GM12891 (cell line): ENCODE measurements at regions not wholly inside any gene's neighbourhood (a gene's known extent, or its start where the extent isn't known, plus 50 kb on each side); places are given as distances from the start of the nearest gene placed in this dataset.

Experiments used
- DNase-seq: peaks from one replicate; pipeline ENCODE4 v3.0.0; 2011; ENCODE audit warnings: low spot score; ENCODE audit not compliant: insufficient read length
- FAIRE-seq: peaks from 2 replicates; lab custom pipeline; 2011; peaks lifted over from hg19 to GRCh38; lab: Jason Lieb, UNC
- PAX5 ChIP-seq: IDR thresholded peaks from 2 replicates; pipeline ENCODE4 v1.6.1; 2011; ENCODE audit warnings: low read length, moderate library complexity, mild to moderate bottlenecking; ENCODE audit not compliant: insufficient read depth, severe bottlenecking
- POLR2A ChIP-seq: IDR thresholded peaks from 2 replicates; pipeline ENCODE4 v1.6.1; 2011; ENCODE audit warnings: low read depth, low read length, control low read depth
- POLR2AphosphoS5 ChIP-seq: IDR thresholded peaks from 2 replicates; pipeline ENCODE4 v1.6.1; 2011; ENCODE audit warnings: low read depth, low read length, control low read depth
- POU2F2 ChIP-seq: IDR thresholded peaks from 2 replicates; pipeline ENCODE4 v1.6.1; 2011; ENCODE audit warnings: low read depth, mild to moderate bottlenecking, control low read depth, low read length, moderate library complexity
- SPI1 ChIP-seq: IDR thresholded peaks from 2 replicates; pipeline ENCODE4 v1.6.1; 2011; ENCODE audit warnings: low read depth, low read length, control low read depth
- TAF1 ChIP-seq: IDR thresholded peaks from 2 replicates; pipeline ENCODE4 v1.6.1; 2011; ENCODE audit warnings: low read depth, low read length, control low read depth

GRCh38 chr11:80041136-80042000 lies 600.5 kb upstream of the TENM4 start:
- no peak for FAIRE-seq

GRCh38 chr11:80034801-80035200 lies 594.0 kb upstream of the TENM4 start:
- no peak for FAIRE-seq
- DNase-seq, result no peak
- TF ChIP-seq SPI1 (no peak), POLR2A (no peak), POU2F2 (no peak), PAX5 (no peak), TAF1 (no peak), POLR2AphosphoS5 (no peak)

More at GRCh38 chr11:80041136-80042000, 600.5 kb upstream of the TENM4 start:
- DNase-seq, result no peak
- TF ChIP-seq SPI1, result no peak
- no peak for TF ChIP-seq POU2F2
- no peak for TF ChIP-seq TAF1
- no peak for TF ChIP-seq POLR2AphosphoS5
- no peak for TF ChIP-seq POLR2A
- TF ChIP-seq PAX5, result no peak

GRCh38 chr11:80031014-80031600 lies 590.3 kb upstream of the TENM4 start:
- no peak for FAIRE-seq
- TF ChIP-seq TAF1 (no peak), POLR2AphosphoS5 (no peak), POLR2A (no peak), SPI1 (no peak), PAX5 (no peak), POU2F2 (no peak)
- no peak for DNase-seq

GRCh38 chr11:80028998-80029397 lies 588.2 kb upstream of the TENM4 start:
- TF ChIP-seq PAX5 (no peak), POU2F2 (no peak), POLR2AphosphoS5 (no peak), TAF1 (no peak), SPI1 (no peak), POLR2A (no peak)

GRCh38 chr11:80024119-80024518 lies 583.3 kb upstream of the TENM4 start:
- TF ChIP-seq POLR2AphosphoS5 (no peak), POLR2A (no peak), SPI1 (no peak), TAF1 (no peak), POU2F2 (no peak), PAX5 (no peak)
- FAIRE-seq (no peak), DNase-seq (no peak)

More at GRCh38 chr11:80028998-80029397, 588.2 kb upstream of the TENM4 start:
- no peak for FAIRE-seq
- DNase-seq, result no peak

- FAIRE-seq, result no peak
- TF ChIP-seq TAF1 (no peak), POU2F2 (no peak), POLR2AphosphoS5 (no peak), PAX5 (no peak), POLR2A (no peak), SPI1 (no peak)
These were observed 582.6 kb upstream of the TENM4 start for GRCh38 chr11:80023386-80023785.

GRCh38 chr11:80010536-80010935 lies 569.7 kb upstream of the TENM4 start:
- no peak for TF ChIP-seq POLR2AphosphoS5
- TF ChIP-seq TAF1, result no peak
- TF ChIP-seq SPI1, result no peak
- no peak for TF ChIP-seq POLR2A
- TF ChIP-seq PAX5, result no peak
- TF ChIP-seq POU2F2, result no peak
- DNase-seq, result no peak
- FAIRE-seq, result no peak

More at GRCh38 chr11:80023386-80023785, 582.6 kb upstream of the TENM4 start:
- no peak for DNase-seq

GRCh38 chr11:80009081-80009480 lies 568.3 kb upstream of the TENM4 start:
- no peak for TF ChIP-seq POU2F2
- no peak for TF ChIP-seq POLR2A
- TF ChIP-seq POLR2AphosphoS5, result no peak
- TF ChIP-seq PAX5, result no peak
- TF ChIP-seq TAF1, result no peak
- TF ChIP-seq SPI1, result no peak
- no peak for DNase-seq
- FAIRE-seq, result no peak

- no peak for FAIRE-seq
- DNase-seq, result no peak
- TF ChIP-seq POU2F2 (no peak), TAF1 (no peak), POLR2AphosphoS5 (no peak), SPI1 (no peak), PAX5 (no peak), POLR2A (no peak)
These were observed 566.8 kb upstream of the TENM4 start for GRCh38 chr11:80007616-80008015.

GRCh38 chr11:79990141-79990540 lies 549.3 kb upstream of the TENM4 start:
- FAIRE-seq (no peak), DNase-seq (no peak)
- no peak for TF ChIP-seq TAF1
- TF ChIP-seq POU2F2, result no peak
- TF ChIP-seq POLR2A, result no peak
- TF ChIP-seq PAX5, result no peak
- TF ChIP-seq SPI1, result no peak
- no peak for TF ChIP-seq POLR2AphosphoS5
